Right atrium auricular region (tissue), 2 donors: ENCODE measurements at regions not wholly inside any gene's neighbourhood (a gene's known extent, or its start where the extent isn't known, plus 50 kb on each side); places are given as distances from the start of the nearest gene placed in this dataset.

Experiments
- DNase-seq: peaks from one replicate; pipeline ENCODE4 v3.0.0-alpha.2; 2019; ENCODE audit warnings: low spot score
- H3K27ac ChIP-seq, 2 donors: fragments of 200-600 bp; sonication (generic); 1 replicate in 1 of 2; 2 replicates in 1 of 2; pipeline ENCODE4 v1.5.1; 2016 to 2019
- H3K27me3 ChIP-seq, 2 donors: fragments of 200-600 bp; sonication (generic); one replicate each; pipeline versions ENCODE4 v1.5.1 to v1.6.0; 2017 to 2019
- H3K36me3 ChIP-seq: fragments of 200-600 bp; sonication (generic); one replicate; pipeline ENCODE4 v1.5.1; 2016
- H3K4me1 ChIP-seq, 2 donors: fragments of 200-600 bp; sonication (generic); one replicate each; pipeline versions ENCODE4 v1.5.1 to v1.6.0; 2017 to 2019
- H3K4me3 ChIP-seq, 2 donors: fragments of 200-600 bp; sonication (generic); 1 replicate in 1 of 2; 2 replicates in 1 of 2; pipeline ENCODE4 v1.5.1; 2017 to 2019; ENCODE audit warnings: mild to moderate bottlenecking in 1 of 2, moderate library complexity in 1 of 2
- H3K9me3 ChIP-seq, 2 donors: fragments of 200-600 bp; sonication (generic); one replicate each; pipeline ENCODE4 v1.5.1; 2019
- TF ChIP-seq, protein P1 (sequence below), 2 donors: fragments of 200-600 bp; sonication (generic); IDR thresholded peaks; one replicate each; pipeline ENCODE4 v1.5.1; 2019; ENCODE audit warnings: antibody characterized with exemption in 2 of 2

DNA sequence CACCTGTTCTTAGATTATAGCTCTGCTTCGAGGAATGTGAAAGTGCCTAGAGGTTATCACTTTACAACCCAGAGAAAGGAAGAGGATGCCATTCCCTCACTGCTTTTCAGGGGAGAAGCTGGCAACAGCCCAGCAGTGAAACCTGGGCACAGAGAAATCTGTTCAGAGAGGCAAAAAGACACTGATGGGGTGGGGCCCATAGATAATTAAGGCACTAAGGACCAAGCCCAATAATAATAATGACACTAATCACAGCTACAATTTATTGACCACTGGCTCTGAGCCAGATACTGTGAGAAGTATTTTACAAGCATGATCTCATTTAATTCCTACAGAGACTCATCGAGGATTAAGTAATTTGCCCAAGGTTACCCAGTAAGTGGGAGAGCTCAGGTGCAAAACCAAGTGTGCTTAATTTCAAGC, 168.3 kb downstream of the PIK3R1 start:
- Histone ChIP-seq H3K4me1 (peaks cover 0 to 8% of the 10 kb centered on the region in 2 donors), H3K36me3 (no peaks in the 10 kb centered on the region), H3K27me3 (no peaks in the 10 kb centered on the region), H3K4me3 (no peak overlapping the region), H3K27ac (no peak overlapping the region), H3K9me3 (no peaks in the 10 kb centered on the region)
- TF ChIP-seq, protein P1, sequence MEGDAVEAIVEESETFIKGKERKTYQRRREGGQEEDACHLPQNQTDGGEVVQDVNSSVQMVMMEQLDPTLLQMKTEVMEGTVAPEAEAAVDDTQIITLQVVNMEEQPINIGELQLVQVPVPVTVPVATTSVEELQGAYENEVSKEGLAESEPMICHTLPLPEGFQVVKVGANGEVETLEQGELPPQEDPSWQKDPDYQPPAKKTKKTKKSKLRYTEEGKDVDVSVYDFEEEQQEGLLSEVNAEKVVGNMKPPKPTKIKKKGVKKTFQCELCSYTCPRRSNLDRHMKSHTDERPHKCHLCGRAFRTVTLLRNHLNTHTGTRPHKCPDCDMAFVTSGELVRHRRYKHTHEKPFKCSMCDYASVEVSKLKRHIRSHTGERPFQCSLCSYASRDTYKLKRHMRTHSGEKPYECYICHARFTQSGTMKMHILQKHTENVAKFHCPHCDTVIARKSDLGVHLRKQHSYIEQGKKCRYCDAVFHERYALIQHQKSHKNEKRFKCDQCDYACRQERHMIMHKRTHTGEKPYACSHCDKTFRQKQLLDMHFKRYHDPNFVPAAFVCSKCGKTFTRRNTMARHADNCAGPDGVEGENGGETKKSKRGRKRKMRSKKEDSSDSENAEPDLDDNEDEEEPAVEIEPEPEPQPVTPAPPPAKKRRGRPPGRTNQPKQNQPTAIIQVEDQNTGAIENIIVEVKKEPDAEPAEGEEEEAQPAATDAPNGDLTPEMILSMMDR (IDR thresholded peaks at IDR 0.05) = no peak
- DNase-seq = no peak

DNA sequence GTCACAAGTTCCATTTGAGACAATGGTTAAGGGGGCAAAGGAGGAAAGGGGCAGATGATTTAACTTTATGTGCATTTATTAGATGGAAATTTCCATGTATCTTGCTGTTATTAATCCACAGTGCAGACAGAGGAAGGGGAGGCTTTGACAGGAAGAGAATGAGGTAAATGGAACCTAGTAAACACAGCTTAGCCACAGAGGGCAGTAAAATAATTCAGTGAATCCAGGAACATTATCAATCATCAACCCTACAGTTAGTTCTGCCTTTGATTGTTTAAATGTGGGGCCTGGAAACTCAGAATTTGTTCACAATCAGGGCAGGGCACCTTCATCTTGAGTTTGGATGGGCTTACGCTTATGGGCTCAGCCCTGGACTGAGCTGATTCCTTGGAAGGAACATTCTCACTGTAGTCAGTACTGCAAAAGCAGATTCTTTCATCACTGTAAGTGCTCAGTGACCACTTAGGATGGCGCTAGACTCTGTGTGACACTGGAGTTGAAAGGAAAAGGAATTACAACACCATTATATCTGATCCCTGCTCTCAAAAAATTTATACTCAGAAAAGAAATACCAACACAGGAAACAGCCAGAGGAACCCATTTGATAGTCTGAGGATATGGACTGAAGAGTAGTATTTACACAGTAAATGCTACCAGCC, 169.5 kb downstream of the PIK3R1 start:
- H3K4me3 ChIP-seq = no peak overlapping the region
- DNase-seq = no peak
- peaks cover 0 to 4% of the 10 kb centered on the region in 2 donors for H3K4me1 ChIP-seq
- H3K36me3 ChIP-seq = no peaks in the 10 kb centered on the region
- no peaks in the 10 kb centered on the region for H3K9me3 ChIP-seq
- H3K27me3 ChIP-seq = no peaks in the 10 kb centered on the region
- no peak overlapping the region for H3K27ac ChIP-seq
- TF ChIP-seq, protein P1 (IDR thresholded peaks at IDR 0.05) = no peak

DNA sequence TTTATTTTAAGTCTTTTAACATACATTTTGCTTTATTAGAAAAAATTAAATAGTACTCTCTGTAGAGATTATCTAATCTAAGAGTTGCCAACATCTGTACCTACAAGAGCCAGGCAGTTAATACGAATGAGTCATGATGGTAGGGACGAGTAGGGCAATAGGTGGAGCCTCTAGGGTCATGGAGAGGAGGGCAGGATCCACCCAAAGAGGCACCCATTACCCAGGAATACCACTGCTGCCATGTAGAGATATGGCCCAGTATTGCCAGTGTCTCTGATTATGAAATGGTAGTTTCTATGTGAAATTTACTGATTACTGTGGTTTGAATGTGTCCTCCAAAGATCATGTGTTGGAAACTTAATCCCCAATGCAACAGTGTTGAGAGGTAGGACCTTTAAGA, 170.4 kb downstream of the PIK3R1 start:
- DNase-seq = no peak
- Histone ChIP-seq H3K4me1 (no peaks in the 10 kb centered on the region), H3K27me3 (no peaks in the 10 kb centered on the region), H3K36me3 (no peaks in the 10 kb centered on the region), H3K27ac (no peak overlapping the region), H3K9me3 (no peaks in the 10 kb centered on the region), H3K4me3 (no peak overlapping the region)
- TF ChIP-seq, protein P1 (IDR thresholded peaks at IDR 0.05) = no peak

DNA sequence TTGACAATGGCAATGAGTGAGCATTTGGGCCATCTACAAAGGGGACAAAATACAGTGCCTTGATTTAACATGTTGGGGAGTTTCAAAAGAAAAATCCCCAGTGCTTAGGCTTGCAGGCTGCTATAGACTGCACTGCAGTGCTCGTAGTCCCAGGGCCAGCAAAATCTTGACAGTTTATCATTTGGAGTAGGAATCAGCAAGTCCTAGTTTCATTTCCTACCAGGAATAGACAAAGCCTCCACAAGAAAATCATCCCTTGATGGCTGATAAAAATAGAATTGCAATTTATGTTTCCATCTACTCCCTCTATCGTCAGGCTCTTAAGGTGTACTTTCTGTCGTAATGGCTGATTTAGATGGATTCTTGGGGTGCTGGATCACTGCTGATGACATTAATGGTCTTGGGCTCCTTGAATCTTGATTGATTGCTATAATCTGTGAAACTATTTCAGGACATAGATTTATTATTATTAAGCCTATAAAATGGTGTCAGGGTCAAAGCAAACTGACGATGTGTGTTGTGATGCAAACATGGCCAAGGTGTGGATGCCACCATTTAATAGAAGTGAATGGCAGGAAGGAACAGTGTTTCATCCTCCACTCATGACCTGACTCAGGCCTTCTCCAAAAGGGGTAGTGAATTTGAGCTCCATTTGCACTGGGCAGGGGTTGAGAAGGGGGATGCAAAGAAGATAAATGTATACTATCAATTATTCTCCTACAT, 171.7 kb downstream of the PIK3R1 start:
- DNase-seq = no peak
- H3K36me3 ChIP-seq = no peaks in the 10 kb centered on the region
- TF ChIP-seq, protein P1 (IDR thresholded peaks at IDR 0.05) = no peak

DNA sequence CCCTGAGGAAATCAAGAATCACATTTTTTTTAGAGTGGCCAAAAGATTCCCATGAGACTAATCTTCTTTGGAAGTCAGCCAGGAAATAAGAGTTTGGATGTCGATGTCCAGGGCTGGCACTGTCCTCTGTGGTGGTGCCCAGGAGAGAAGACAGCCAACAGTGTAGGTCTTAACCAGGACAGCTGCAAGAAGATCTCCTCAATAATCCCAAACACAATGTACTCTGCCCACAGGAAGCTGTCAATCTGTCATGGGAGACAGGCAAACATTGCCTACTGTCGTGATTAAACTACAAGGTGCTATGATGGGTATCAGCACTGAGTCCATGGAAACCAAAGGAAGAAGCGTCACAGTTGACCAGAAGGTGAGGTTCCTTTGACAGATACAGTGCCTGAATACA, 174.1 kb downstream of the PIK3R1 start:
- Histone ChIP-seq H3K27ac (no peak overlapping the region), H3K36me3 (no peaks in the 10 kb centered on the region)
- DNase-seq = no peak

More for the DNA sequence above, 171.7 kb downstream of the PIK3R1 start:
- Histone ChIP-seq H3K27ac (no peak overlapping the region), H3K27me3 (no peaks in the 10 kb centered on the region), H3K4me3 (no peak overlapping the region), H3K9me3 (no peaks in the 10 kb centered on the region), H3K4me1 (no peaks in the 10 kb centered on the region)

More for the DNA sequence above, 174.1 kb downstream of the PIK3R1 start:
- TF ChIP-seq, protein P1 (IDR thresholded peaks at IDR 0.05) = no peak
- Histone ChIP-seq H3K9me3 (no peaks in the 10 kb centered on the region), H3K4me1 (no peaks in the 10 kb centered on the region), H3K27me3 (no peaks in the 10 kb centered on the region), H3K4me3 (no peak overlapping the region)
